LNCaP clone FGC (cell line): ENCODE measurements at regions not wholly inside any gene's neighbourhood (a gene's known extent, or its start where the extent isn't known, plus 50 kb on each side); places are given as distances from the start of the nearest gene placed in this dataset.

Experiments
- DNase-seq: peaks from one replicate; pipeline ENCODE4 v3.0.0-alpha.2; 2011; ENCODE audit warnings: low read depth
- H3K4me3 ChIP-seq: 2 replicates; pipeline ENCODE4 v1.5.1; 2011; ENCODE audit warnings: mild to moderate bottlenecking, low read depth, low read length, control low read depth
- TF ChIP-seq, protein P1 (sequence below): IDR thresholded peaks from 2 replicates; pipeline ENCODE4 v1.5.1; 2012; ENCODE audit warnings: mild to moderate bottlenecking; ENCODE audit not compliant: control insufficient read depth, insufficient read depth; ENCODE audit errors: extremely low read depth

DNA sequence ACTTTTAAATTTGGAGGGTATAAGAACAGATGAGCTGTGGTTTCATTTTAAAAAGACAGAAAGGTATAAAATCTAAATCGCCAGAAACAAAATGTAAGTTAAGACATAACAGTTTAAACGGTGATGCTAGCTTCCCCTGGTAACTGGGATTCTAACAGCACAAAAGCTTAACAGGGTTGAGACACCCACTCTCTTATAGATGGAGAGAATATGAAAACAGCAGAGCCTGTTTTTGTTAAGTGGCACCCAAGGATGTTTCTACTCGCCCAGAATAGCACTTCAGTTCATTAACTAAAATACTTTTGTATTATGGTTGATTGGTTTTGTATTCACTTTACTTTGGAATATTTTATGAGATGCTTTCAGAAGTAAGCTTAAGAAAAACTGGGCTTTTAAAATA, 151.9 kb upstream of the RND3 start:
- DNase-seq = no peak
- TF ChIP-seq, protein P1, sequence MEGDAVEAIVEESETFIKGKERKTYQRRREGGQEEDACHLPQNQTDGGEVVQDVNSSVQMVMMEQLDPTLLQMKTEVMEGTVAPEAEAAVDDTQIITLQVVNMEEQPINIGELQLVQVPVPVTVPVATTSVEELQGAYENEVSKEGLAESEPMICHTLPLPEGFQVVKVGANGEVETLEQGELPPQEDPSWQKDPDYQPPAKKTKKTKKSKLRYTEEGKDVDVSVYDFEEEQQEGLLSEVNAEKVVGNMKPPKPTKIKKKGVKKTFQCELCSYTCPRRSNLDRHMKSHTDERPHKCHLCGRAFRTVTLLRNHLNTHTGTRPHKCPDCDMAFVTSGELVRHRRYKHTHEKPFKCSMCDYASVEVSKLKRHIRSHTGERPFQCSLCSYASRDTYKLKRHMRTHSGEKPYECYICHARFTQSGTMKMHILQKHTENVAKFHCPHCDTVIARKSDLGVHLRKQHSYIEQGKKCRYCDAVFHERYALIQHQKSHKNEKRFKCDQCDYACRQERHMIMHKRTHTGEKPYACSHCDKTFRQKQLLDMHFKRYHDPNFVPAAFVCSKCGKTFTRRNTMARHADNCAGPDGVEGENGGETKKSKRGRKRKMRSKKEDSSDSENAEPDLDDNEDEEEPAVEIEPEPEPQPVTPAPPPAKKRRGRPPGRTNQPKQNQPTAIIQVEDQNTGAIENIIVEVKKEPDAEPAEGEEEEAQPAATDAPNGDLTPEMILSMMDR = no peak
- no peak overlapping the region for H3K4me3 ChIP-seq

DNA sequence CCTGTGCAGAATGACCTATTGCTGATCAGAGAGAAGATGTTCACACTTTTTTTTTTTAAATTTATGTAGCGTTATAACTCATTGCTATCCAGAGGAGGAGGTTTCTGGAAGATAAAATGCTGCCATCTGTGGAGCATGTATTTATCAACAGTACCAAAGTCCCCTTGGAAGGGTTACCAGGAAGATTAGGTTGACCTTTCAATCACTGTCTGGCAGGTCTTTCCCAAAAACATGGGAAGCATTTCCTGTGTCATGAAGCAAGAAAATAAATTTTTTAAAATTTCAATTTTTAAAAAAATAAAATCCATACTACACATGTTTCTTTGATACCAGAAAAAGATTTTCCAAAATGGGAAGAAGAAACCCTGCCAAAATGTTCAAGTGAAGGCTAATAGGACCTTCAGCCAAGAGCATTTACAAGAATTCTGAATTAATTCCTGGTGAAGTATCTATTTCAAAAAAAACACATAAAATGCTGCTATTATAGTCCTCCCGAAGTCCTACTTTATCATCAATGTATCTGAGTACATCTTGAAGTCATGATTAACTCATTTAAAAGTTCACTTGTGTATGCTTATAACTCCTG, 143.9 kb upstream of the RND3 start:
- TF ChIP-seq, protein P1 = no peak
- no peak for DNase-seq
- no peak overlapping the region for H3K4me3 ChIP-seq

DNA sequence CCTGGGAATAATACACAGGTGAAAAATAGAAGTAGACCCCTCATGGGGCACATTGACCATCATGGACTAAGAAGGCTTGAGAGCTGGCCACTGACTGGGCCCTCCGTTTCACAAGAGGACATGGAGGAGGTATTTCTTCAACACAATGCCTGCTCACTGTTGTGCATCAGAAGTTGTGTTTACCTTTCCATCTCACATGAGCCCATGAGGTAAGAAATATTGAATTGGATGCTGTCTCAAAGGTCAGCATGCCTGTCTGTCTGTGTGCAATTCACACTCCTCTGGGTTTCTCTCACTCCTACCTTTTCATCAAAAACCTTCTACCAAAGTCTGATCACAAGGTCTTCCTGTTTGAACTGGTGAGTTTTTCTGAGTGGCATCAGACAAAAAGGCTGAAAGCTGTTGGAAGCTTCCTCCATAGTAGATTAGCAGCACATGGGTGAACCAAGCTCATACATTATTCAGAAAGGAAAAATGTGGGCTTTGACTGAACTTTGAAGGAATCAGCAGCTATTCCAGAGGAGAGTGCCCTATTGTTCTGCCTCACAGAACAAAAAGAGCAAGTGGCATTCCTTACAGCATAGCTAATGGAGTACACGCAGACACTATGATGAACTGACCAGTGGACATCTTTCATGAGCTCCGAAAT, 143.2 kb upstream of the RND3 start:
- no peak for DNase-seq
- TF ChIP-seq, protein P1 = no peak
- no peak overlapping the region for H3K4me3 ChIP-seq

DNA sequence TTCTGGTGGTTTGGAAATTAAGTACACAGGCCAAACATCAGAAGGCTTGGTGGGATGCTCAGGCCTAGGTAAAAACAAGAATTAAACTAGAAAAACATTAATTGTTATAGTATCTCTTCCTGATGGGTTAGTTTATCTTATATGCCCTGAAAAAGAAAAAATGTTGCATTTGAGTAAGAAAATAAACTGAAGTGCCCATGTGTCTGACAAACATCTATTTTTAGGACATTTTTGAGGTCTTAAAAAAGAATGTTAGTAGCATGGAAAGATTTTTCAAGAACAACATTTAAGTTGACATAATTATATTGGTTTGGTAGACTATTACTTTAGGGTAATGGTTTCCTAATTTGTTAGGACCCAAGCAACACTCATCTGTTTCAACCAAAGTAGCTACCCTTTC, 140.1 kb upstream of the RND3 start:
- H3K4me3 ChIP-seq = no peak overlapping the region

DNA sequence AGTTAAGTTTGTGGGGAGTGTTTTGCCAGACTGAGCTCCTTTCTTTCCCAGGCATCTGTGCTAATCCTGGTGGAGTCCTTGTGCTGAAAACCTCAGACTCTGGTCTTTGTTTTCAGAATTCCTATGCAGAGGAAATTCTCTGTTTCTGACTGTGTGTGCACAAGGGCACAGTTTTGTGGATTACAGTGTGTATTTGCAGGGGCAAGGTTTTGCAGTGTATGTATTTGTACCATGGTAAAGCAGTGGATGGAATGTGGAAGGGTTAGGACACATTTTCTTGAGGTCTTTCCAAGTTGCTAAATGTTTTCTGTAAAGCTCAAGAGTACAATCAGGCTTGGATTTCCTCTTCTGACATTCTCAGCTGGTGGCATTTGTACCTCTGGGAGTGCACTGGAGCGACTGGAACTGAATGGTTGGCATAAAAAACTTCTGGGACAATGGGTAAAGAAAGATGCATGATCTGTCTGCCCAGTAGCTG, 139.5 kb upstream of the RND3 start:
- H3K4me3 ChIP-seq = no peak overlapping the region
- DNase-seq = no peak
- TF ChIP-seq, protein P1 = no peak

More for the DNA sequence above, 140.1 kb upstream of the RND3 start:
- no peak for DNase-seq
- TF ChIP-seq, protein P1 = no peak

DNA sequence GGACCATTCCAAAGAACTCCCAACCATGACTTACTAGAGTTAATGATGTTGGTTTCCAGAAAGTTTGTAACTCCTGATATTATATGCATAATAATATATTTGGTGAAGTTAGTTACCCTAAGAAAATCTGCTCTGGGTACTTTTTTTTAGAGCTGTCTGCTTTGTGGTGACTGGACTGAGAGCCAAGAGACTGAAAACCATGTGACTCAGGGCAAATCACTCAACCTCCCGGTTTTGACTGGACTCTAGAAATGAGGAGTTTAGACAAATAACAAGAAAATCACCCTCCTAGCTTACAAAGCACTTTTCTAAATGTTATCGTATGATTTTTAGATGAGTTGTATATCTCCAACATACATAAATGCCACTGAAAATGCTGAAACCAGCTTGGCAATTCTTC, 138.3 kb upstream of the RND3 start:
- TF ChIP-seq, protein P1 = no peak
- no peak overlapping the region for H3K4me3 ChIP-seq
- DNase-seq = no peak

DNA sequence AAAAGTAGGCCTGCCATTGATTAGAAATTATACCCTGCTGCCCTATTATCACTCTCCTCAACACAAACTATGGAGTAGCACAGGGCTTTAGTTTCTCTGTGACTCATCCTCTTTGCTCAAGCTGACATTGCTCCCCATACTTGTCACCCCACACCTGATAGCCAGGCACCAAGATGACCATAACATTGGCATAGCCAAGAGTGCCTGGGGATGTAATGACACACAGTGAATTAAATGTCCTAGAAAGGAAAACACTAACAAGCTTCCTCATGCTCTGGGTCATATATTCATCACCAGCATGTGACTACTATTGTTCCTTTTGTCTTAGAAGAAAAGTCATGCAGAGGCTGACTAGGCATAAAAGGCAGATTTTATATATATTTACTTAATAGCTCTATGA, 137.8 kb upstream of the RND3 start:
- TF ChIP-seq, protein P1 = no peak
- H3K4me3 ChIP-seq = no peak overlapping the region
- DNase-seq = no peak
